ENCODE measurements at regions not wholly inside any gene's neighbourhood (a gene's known extent, or its start where the extent isn't known, plus 50 kb on each side); places are given as distances from the start of the nearest gene placed in this dataset.
"Not testable (repeated sequence)": the region's sequence is repeated elsewhere in the genome, so short reads cannot be mapped to it uniquely, and the experiment has no call there.

DNA sequence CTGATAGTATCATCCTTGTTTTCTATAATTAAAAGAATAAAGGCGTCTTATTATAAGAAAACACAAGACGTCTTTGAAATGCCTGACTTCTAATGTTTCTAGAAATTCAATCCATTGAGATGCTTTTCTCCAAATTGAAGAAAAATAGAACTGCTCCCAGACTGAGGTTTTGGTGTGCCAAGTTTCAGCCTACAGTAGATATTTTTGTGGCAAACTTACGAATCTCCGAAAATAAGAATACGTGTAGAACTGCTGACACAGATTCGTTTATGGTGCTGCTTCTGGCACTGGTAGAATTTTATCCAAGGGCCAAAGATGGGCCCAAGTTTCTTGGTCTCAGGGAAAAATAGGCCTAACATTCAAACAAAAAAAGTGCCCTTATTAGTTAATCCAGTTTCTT is 554.5 kb upstream of the NR5A2 start:
- DNase-seq, result no peak

DNA sequence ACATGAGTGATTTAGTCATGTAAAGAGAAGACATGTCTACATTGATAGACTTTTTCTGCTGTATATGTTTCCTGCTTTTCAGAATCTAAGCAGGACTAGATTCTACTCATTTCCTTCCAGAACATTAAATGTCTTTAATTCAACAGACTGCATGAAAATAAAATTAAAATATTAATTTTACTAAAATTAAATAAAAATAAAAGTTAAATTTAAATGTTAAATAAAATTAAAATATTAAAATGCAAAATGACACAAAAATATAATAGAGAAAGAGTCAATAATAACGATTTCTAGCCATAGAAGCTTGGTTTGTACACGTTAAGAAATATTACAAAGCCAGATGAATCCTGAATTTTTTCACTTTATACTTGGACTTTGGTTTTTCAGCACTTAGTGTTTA is 552.8 kb upstream of the NR5A2 start:
- no peak for DNase-seq

DNA sequence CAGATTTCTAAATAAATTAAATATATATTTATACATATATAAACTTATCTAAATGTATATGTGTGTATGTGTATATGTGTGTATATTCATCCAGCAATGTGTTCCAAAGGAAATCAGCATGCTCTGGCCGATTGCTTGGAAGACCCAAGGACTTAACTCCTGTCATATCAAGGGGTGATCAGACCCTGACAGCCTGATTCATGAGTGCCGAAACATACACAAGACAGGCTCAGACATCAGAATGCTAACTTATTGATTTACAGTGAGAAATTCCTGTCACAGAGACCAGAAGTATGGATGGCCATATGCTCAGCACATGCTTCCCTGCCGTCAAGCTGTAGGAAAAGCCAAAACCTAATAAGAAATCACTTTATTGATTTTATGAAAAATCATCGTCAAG is 545.1 kb upstream of the NR5A2 start:
- no peak for DNase-seq

DNA sequence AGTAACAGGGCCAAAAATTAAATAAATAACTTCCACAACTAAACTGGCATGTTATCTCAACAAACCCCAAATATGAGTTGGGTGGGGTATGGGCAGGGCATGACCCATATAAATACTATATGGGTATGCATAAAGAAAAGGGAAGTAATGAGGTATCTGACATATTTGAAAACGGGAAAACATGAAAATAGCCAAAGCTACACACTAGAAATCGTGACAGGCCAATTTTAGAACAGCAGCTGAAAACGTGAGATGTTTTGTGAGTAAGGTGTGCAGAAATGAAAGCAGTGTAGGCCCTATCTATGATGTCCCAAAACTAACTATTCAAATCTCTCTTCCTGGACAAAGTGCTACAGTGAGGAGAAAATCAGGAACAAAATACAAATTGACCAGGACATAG is 537.9 kb upstream of the NR5A2 start:
- DNase-seq, result no peak

DNA sequence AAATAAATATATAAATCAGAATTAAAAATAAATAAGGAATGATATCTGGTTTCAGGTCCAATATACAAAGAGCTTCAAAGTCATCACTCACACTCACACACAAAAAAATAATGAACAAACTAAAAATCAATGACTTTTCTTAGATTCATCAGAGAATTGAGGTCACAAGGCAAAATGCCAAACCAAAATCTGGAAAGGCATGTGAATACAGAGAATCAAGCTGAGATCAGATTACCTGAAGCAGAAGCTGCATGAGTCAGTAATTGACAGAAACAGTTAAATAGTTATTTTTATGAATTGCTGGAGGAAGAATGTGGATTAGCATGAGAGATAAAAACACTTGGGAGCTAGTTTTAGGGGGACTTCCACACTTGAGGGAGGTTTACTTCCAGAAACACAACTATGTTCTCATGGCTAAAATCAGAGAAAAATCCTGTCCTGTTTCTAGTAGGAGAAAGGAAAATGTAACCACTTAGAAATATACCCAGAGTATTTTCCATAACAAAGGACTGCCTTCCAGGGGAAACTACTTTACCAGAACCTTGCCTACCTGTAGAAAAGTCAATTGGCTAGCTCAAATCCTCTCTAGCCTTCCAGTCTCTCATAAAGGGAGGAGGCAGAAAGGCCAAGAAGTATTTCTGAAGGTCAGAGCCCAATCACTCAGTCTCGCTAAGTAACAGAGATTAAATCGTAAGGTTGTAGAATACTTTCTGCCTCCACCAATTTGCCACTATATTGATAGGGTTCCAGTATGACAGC is 536.6 kb upstream of the NR5A2 start:
- no peak for DNase-seq

DNA sequence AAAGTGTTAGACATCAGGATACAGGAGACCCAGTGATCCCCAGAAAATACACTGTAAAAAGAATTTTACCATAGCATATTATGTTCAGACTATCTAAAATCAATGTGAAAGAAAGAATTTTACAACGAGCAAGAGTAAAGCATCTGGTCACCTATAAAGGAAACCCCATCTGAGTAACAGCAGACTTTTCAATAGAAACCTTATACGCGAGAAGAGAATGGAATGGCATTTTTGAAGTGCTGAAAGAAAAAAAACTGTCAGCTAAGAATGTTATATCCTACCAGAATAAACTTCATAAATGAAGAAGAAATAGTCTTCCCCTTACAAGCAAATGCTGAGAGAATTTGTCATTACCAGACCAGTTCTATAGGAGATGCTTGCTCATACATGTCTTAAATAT is 532.1 kb upstream of the NR5A2 start:
- no peak for DNase-seq

DNA sequence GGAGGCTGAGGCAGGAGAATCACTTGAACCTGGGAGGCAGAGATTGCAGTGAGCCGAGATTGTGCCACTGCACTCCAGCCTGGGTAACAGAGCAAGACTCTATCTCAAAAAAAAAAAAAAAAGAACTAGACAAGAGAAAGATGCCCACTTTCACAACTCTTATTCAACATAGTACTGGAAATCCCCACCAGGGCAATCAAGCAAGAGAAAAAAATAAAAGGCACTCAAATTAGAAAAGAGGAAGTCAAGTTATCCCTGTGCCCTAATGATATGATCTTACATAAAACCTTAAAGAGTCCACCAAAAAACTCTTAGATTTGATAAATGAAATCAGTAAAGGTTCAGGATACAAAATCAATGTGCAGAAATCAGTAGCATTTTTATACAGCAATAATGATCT is 528.7 kb upstream of the NR5A2 start:
- not testable (repeated sequence) for DNase-seq

DNA sequence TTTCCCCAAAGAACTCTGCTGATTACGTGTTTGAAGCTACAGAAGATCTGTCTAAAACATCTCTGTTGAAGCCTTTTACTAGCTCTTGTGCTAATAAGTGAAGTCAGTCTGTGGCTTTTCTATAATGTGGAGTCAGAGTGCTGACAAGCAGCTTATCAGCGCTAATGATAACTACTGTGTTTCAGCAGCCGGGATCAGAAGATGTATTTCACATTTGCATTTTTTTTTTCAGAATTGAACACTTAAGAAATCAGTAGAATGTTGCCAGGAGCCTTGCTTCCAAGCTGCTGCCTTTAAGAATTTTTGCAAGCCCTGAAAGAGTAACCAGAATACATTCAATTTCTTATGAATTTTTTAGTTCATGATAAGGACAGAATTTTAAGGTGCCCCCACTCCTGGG is 519.4 kb upstream of the NR5A2 start:
- DNase-seq, result no peak

DNA sequence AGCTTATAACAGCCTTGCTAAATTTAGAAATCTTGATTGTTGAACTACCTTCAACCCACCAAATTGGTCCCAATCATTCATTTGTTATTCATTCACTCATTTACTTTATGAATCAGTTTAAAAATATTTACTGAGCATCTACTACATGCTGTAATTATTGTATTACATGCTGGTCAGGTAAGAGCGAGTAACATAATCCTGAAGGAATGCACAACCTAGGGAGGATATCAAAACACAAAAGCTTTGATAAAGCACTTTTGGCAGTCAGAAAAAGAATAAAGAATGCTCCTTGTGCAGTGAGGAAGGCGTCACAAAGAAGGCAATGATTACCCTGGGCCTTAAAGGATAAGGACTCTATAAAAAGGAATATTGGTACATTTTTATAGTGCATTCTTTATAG is 518.9 kb upstream of the NR5A2 start:
- no peak for DNase-seq

DNA sequence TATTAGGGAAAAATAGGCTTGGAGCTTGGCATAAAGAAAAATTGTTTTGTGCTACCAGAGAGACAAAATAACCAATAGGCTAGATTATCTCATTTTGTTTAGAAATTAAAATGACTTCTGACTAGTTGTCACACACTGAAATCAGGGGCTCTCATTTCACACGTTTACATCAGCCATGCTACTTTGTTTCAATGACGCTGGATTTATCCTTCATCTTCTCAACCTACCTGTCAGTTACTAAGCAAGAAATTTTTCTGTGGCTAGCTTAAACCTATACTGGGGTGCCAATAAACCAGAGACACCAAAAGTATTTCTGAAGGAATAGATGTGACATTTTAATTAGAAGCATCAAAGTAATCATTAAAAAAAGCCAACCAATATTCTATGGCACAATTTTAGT is 518.1 kb upstream of the NR5A2 start:
- DNase-seq, result no peak

DNA sequence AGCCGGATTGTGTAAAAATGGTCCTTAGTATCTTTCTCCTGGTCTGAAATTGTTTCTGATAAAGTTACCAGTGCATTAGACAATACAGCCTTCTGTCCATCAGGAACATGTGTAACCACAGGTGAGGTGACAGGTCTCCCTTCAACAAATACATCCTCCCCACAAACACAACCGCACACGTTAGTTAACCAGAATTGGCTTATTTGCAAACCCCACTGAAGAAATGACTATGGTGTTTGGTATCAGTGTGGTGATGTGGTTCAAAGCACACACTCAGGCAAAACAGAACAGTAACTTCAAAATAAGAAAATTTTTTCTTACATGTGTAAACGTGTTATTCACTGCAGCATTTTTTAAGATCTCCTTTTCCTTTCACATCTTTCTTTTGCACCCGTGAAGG is 517.2 kb upstream of the NR5A2 start:
- DNase-seq, result no peak

DNA sequence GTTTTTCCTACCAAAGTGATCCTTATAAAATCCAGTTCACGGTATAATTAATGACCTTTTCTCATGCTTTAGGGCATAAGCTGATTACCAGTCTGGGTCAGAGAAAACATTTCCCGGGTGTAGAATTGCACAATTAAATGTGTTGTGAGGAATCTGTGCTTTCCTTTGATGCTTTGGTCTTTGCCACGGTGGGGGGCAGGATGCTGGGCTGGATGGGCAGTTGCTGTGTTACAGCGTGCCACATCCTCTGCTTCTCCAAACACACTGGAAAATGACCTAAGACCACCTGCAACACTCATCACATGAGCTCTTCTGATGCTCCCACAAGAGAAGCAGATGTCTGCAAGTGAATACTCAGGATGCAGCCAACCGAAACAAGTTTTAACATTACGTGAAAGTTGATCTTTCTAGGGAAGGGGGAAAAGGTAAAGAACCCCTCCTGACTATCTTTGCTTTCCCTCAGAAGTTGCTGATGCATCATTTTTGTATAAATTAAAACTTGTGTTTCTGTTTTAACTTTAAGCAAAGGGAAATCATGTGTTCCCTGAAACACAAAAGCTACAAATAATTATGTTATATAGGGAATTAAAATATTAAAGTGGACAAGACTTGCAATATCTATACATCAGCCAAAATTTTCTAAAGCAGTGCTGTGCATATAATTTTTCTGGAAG is 515.3 kb upstream of the NR5A2 start:
- DNase-seq, result no peak

DNA sequence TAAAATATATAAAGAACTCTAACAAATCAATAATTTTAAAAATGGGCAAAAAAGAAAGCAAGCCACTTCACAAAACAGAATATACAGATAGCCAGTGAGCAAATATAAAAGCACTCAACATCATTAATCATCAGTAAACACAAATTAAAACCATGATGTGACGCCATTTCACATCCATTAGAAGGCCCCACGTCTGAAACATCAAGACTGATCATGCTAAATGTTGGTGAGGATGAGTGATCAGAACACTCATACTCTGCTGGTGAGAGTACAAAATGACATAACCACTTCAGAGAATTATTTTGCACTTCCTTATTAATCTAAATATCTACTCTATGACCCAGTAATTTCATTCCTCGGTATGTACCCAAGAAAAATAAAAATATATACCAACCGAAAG is 512.2 kb upstream of the NR5A2 start:
- no peak for DNase-seq

DNA sequence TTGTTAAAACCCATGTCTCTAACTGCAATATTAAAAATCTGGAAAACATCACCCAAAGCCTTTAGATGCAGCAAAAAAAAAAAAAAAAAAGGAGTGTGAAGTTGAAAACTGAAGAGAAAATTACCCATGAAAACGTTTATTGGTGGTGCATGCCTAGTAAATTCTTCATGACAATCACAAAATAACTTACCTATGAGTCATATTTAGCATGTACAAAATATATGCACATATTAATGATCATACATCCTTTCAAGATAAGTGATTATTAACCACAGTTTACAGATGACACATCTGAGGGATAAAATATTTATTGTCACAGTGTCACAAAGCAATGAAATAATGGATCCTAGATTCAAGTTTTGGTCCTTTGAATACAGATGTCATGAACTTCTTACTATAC is 505.2 kb upstream of the NR5A2 start:
- DNase-seq, result no peak

DNA sequence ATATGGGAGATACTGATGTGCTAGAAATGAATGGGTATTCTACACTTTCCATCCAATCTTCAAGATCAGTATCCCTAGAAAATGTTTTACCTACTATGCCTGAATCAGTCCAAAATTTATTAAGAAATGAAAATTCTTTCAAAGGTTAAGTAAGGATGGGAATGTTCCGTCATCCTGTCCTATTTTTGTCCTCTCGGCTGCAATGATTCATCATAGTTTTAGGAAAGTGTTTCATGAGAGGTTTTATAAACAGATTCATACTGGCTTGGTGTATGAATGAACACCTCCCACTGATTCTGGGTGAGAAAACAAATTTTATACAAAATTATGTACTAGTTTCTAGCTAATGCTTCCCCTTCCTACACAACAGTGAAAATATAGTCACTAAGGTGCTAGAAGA is 504.6 kb upstream of the NR5A2 start:
- no peak for DNase-seq

DNA sequence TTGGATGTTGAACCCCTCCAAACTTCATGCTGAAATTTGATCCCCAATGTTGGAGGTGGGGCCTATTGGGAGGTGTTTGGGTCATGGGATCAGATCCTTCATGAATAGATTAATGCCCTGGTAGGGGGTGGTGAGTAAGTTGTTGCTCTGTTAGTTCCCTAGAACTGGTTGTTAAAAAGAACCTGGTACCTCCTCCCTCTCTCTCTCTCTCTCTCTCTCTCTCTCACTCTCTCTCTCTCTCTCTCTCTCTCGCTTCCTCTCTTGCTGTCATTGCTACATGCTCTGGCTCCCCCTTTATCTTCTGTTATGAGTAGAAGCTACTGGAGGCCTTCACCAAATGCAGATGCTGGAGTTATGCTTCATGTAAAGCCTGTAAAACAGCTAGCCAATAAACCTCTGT is 498.2 kb upstream of the NR5A2 start:
- DNase-seq, result no peak

DNA sequence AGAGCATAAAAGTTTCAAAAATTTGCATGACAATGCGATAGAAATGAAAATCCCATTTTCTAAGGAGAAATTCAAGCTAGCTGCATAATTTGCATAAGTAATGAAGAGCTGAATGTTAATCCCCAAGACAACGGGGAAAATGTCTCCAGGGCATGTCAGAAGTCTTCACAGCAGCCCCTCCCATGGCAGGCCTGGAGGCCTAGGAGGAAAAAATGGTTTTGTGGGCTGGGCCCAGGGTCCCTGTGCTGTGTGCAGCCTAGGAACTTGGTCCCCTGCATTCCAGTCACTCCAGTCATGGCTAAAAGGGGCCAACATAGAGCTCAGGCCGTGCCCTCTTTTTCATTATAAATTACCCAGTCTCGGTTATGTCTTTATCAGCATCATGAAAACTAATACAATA is 494.1 kb upstream of the NR5A2 start:
- not testable (repeated sequence) for DNase-seq

DNA sequence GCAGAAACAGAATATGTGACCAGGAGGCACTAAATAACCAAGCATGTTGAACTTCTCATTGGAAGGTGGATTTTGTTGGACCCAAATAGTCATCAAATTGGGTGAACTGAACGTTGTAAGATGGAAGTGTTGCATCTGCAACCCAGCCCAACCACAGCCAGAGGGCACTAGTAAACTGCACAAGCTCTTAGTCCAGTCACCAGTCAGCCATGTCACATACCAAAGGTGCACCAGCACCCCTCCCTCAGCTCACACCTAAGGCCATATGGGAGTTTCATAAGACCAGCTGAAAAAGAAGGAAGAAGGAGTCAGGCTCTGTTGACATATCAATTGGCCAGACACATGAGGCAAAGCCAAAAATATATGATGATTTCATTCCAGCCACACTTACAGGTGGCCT is 481.7 kb upstream of the NR5A2 start:
- no peak for DNase-seq

DNA sequence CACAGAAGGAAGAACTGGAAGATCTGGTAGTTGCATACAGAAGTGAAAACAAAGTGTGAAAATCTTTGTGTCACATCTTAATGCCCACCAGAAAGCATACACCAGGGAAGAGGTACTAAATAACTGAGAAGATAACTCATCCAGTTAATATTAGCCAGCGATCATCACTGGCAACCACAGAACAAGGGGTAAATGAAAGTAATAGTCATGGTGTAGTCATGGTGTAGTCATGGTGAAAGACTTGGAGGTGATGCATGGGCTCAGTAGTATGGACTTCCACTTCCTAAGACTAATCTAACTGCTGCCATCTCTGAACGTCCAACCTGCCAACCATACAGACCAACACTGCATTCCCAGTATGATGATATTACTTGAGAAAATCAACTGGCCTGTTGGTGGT is 481.2 kb upstream of the NR5A2 start:
- no peak for DNase-seq

DNA sequence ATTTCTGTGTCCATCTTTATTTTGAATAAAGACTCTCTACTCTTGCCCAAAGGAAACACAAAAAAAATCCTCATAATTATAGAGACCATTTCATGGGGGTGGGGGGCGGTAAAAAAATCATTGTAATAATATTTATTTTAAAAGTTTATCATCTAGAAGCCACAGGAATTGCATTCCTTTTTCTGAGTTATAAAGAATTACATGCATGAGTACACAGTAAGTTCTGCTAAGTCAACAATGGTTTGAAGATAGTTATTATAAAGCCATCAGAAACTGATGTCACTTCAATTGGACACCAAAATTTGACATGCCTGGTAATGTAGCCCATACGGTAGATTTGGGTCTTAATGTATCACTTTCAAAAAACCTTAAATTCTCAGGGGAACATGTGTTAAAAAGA is 478.1 kb upstream of the NR5A2 start:
- DNase-seq, result no peak

DNA sequence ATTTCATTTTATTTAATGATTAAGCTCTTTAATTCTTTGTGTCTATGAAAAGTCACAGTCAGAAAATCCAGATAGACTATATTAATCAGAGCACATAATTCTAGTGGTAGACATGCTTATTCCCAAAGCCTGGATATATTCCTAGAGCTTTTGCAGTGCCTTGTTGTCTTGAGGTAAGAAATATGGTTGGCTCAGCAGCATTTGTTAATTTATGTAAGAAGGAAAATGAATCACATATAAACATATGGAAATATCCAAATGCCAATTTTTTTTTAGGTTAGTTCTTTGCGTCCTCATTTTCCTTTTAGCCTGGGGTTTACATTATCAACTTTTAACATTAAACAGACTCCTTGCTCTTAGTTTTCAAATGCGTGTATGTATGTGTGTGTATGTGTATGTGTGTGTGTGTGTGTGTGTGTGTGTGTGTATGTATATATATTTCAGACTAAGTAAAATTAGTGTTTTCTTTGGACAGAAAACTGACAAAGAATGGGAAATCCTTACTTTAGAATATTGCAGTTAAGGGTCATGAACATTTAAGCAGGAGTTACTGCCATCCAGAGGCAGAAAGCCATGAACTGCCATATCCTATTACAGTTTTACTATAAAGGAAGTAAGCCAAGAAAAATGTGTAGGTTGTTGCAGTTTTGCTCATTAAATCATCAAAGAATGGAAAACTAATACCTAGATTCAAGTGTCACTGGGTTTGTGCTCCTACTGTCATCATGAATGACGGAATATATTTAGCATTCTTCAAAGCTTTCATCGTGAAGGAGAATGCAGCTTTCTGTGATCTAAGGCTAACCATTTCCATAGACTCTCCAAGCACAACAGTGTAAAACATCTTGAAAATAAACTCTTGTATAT is 477.1 kb upstream of the NR5A2 start:
- DNase-seq, result no peak

DNA sequence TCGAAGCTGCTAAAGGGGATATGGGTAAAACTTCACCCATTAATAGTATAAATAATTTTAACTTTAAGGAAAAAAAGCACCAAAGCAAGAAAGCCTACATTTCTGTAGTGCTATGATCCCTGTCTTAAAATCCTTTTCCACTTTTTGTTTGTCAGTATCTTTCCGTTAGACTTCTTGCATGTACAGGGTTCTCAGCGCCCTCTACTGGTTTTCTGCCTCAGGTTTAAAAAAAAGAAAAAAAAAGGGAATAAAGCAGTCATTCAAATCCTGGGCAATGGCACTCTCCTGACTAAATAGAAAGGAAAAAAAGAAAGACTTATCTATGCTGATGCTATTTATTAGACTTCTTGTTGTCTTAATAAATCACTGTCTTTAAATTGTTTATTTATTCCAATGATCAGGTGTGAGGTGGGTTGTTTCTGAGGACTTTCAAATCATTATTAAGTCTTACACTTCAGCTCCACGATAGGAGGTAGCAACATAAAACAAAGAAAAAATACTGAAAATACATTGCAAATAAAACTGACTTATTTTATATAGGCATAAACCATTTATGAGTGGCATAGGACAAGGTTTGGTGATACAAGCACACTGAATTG is 475.4 kb upstream of the NR5A2 start:
- peak; percentile 30 for DNase-seq

DNA sequence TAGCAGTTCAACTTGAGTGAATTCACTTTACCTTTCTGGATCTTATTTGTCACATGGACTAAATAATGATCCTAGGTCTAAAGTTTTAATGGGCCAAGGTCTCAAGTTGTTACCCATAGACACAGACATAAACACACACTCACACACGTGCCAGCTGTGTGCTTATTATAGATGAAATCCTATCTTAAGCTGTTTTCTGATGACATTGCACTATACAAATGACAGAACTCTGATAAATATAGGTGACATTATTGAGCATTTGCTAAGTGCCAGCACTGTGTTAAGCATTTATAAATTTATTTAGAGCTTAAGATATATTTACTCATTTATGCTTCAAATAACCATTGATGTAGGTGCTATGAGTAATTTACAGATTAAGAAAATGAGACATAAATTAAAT is 474.4 kb upstream of the NR5A2 start:
- no peak for DNase-seq

DNA sequence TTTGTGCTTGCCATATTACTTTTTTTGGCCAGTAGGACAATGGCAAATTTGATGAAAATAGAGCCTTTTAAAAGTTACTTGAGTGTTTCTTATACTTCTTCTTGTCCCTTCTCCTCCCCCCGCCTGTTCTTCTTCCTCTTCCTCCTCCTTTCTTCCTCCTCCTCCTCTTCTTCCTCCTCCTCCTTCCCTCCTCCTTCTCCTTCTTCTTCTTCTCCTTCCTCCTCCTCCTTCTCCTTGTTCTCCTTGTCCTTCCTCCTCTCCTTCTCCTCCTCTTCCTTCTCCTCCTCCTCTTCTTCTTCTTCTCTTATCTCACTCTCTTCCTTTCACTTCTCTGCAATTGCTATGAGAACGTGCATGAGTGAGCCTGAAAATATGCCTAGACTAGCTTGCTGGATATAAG is 466.2 kb upstream of the NR5A2 start:
- DNase-seq, result no peak

Measured in CD4-positive, alpha-beta T cell treated with Interleukin-10 for 1 hour (primary cell).